Peyer's patch (tissue), 4 donors: ENCODE measurements at regions not wholly inside any gene's neighbourhood (a gene's known extent, or its start where the extent isn't known, plus 50 kb on each side); places are given as distances from the start of the nearest gene placed in this dataset.

Experiments
- POLR2A ChIP-seq, 2 donors: fragments of 450-650 bp; IDR thresholded peaks; one replicate each; pipeline ENCODE4 v1.5.1; 2017; ENCODE audit warnings: antibody characterized with exemption in 2 of 2, mild to moderate bottlenecking in 2 of 2, moderate library complexity in 2 of 2
- TF ChIP-seq, protein P1 (sequence below), 6 experiments: fragments of 450-650 bp in 4 of 6; fragments of 200-600 bp in 2 of 6; sonication (generic) in 1 of 6; IDR thresholded peaks; one replicate each; pipeline ENCODE4 v1.5.1; 2017 to 2019; ENCODE audit warnings: antibody characterized with exemption in 6 of 6, mild to moderate bottlenecking in 3 of 6, moderate library complexity in 1 of 6

DNA sequence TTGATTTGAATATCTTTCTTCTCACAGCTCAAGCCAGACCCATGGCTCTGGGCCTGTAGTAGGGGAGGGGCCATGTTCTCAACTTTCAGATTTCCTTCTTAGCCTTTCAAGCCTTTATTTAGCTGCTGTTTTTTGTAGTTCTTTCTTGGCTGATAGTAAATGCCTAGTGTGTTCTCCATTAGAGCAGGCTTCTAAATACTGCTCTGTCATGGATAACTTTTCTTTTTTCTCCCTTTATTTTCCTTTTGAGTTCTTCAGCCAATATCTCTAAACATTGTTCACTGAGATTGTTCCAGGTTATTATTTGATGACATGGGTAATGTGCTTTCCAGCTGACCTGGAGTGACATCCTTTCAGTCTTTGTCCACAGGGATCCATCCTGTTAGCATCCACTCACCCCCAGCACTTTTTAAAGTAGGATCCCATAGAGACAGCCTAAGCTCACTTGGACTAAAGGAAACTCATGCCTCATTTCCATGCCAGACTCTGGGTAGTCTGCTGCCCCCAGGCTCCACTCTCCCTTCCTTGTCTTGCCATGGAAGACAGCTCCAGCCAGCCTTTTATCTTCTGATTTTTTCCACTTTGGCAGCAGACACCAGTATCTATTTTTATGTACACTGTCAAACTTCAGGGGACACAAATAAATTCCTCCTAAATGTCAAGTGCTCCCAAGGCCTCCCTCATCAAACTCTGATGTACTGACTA lies 645.6 kb downstream of the RNF144B start:
- TF ChIP-seq, protein P1, sequence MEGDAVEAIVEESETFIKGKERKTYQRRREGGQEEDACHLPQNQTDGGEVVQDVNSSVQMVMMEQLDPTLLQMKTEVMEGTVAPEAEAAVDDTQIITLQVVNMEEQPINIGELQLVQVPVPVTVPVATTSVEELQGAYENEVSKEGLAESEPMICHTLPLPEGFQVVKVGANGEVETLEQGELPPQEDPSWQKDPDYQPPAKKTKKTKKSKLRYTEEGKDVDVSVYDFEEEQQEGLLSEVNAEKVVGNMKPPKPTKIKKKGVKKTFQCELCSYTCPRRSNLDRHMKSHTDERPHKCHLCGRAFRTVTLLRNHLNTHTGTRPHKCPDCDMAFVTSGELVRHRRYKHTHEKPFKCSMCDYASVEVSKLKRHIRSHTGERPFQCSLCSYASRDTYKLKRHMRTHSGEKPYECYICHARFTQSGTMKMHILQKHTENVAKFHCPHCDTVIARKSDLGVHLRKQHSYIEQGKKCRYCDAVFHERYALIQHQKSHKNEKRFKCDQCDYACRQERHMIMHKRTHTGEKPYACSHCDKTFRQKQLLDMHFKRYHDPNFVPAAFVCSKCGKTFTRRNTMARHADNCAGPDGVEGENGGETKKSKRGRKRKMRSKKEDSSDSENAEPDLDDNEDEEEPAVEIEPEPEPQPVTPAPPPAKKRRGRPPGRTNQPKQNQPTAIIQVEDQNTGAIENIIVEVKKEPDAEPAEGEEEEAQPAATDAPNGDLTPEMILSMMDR (IDR thresholded peaks at IDR 0.05), result no peak
- no peak for TF ChIP-seq POLR2A (IDR thresholded peaks at IDR 0.05)
